ENCODE measurements at regions not wholly inside any gene's neighbourhood (a gene's known extent, or its start where the extent isn't known, plus 50 kb on each side); places are given as distances from the start of the nearest gene placed in this dataset.

DNA sequence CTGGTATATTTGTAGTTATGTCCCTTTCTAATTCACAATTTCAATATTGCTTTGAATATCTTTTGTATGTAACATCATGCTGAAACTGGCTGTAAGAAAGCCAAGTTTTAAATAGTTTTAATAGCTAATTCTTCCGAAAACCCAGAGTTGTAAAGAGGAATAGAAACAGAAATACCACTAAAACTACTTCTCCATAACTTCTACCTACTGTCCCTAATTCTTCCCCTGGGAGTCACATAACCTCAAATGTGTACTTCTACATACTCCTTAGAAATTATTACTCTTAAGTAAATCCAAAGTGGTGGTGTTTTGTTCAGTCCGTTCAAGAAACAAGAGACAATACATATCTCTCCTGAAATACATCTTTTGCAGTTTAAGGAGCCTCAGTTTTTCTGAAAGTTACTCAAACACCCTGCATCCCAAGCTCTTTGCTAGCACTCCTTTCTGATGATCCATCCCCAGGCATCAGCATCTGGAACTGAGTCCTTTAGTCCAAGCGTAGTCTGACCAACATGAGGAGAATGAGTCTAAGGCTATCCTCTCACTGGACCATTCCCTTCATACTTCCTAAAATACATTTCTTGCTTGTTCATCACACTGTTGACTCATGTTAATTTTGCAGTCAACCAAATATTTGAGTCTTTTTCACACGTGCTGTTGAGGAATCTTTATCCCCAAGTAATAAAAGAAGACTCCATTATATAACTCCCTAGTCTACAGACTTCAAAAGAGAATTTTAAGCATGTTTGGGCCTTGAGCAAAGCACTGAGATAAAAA is 214.3 kb upstream of the NUDT4 start:
- DNase-seq = no peak

- no peak for DNase-seq
These were observed 213.4 kb upstream of the NUDT4 start for GRCh38 chr12:93164103-93164880.

- DNase-seq = no peak
These were observed 212.3 kb upstream of the NUDT4 start for GRCh38 chr12:93165384-93165932.

DNA sequence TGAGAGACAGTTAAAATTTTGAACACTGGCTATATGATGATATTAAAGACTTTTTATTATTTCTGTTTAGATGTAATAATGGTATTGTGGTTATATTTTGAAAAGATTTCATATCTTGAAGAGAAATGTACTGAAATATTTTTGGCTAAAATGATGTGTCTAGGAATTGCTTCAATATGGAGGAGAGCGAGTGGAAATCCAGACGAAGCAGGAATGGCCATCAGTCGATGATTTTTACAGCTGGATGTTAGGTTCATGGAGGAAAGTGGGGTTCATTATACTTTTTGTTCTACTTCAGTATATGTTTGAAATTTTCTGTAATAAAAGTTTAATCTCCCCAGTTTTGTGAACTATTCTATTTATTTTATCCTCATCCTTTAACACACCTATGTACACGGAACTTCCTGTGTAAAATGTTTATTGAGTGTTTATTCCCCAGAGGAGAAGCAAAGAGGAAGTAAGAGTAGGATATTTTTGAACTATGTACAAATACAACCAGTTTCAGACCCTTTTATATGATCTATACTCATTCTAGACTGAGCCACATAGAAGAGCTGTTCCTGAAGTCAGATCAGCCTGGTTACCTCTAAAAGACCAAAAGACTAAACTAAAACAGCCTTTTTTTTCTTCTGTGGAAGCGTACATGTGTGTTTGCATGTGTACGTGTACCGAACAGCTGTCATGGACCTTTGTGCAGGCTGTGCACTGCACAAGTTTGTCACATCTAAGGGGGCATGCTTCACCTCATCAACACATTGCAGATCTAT is 211.0 kb upstream of the NUDT4 start:
- no peak for DNase-seq

DNA sequence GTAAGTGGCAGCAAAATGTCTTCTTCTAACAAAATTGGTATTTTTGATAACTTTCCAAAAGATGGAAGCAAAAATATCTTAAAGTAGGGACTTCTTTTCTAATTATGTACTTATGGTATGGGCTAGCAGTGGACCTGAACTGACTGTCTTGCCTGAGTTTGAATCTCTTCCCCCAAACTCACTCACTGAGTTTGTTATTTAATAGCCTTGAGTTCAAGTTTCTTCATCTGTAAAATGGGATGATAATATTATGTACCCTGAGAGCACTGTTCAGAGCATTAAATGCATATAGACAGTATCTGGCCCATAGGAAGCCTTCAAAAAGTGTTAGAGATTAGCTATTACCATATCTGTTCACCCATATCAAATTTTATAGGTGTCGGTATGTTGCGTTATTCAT is 210.4 kb upstream of the NUDT4 start:
- no peak for DNase-seq

DNA sequence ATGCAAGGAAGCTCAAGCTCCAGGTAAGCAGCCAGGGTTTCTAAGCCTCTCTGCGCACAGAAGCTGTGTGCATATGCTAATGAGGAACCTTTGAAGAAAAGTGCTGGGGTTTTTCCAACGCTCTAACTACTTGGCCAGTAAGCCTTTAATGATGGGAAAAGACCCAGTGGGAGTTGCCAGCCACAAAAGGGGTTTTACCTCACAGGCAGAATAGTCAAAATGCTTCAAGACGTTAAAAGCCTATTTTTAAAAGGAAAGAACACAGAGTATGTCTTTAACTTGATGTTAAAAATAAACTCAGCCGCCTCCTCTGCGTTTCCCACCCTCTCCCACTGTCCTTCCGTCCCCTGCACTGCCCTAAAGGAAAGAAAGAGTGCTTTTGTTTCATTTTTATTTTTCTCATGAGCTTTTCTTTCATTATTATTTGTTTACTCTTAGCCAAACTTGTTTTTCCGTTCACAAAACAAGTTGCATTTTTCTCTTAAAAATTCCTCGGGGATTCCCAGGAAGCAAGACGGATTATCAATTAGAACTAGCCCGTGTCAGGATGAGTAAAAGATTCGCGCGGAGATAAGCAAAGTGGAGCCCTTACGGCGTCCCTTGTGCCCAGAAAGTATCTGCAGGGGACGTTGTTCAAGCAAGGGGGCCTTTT is 209.8 kb upstream of the NUDT4 start:
- peak; percentile 42 for DNase-seq

GRCh38 chr12:93168751-93169150 is 209.0 kb upstream of the NUDT4 start:
- DNase-seq = no peak

DNA sequence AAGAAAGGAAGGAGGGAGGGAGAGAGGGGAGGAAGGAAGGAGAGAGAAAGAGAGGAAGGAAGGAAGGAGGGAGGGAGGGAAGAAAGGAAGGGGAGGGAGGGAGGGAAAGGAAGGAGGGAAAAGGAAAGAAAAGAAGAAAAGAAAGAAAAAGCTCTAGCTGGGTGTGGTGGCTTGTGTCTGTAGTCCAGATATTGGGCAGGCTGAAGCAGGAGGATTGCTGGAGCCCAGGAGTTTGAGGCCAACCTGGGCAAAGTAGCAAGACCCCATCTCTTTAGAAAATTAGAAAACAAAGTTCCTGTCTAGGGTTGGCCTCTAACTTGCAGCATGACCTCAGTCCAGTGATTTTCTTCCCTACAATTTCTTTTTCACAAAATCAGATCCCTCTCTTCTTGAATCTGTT is 208.2 kb upstream of the NUDT4 start:
- DNase-seq = no peak

GRCh38 chr12:93170928-93171327 is 206.8 kb upstream of the NUDT4 start:
- DNase-seq = no peak

GRCh38 chr12:93173178-93173957 is 204.4 kb upstream of the NUDT4 start:
- DNase-seq = no peak

DNA sequence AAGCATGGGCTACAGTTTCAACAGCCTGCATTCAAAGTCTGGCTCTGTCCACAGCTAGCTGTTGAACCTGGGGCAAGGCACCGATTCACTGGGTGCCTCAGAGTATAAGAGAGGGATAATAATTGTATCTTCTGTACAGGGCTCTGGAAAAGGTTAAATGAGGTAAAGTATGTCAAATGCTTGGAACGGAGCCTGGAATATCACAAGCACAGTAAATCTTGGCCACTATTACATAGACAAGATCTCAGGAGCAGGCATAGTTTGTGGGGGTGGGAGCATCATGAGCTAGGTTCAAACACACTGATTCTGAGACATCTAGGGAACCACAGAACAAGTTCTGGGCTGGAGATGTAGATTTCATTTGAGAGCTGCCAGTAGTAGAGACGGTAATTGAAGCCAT is 203.7 kb upstream of the NUDT4 start:
- DNase-seq = no peak

DNA sequence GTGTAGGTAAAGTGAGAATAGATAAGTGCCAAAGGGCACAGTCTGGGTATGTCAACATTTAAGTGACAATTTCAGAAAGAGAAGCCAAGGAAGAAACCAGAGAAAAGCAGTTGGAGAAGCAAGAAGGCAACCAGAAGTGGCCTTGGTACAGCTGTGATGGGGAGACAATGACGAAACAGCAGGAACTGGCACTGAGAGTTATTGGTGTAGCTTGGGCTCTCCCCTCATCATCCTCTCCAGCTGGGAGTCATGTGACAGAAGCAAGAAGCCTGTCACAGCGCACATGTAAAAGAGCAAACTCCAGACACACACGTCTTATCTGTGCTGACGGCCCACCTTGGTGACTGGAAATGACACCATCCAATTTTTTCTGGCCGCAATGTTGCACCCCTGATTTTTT is 203.3 kb upstream of the NUDT4 start:
- no peak for DNase-seq

- no peak for DNase-seq
These were observed 201.6 kb upstream of the NUDT4 start for GRCh38 chr12:93176165-93176564.

DNA sequence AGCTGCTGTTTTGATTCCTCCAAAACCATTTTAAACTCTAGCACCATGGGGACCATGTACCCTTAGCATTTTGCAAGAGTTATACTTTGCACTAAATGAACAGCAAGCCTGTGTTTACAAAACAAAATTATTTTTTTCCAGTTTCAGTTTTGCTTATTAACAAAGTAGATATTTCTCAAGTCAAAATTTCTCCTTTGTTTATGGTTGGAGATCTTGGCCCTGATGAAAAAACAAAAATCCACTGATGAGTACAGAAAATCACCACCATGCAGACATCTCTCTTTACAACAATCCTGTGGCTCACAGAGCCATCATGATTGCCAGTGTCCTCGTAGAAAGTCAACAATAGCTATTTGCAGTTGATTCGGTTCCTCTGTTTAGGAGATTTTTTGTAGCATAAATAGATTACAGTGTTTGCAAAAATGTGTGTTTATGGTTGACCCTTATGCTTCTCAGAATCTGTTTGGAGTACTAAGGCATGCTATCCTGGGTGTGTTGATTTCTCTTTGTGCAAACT is 201.1 kb upstream of the NUDT4 start:
- DNase-seq = no peak

GRCh38 chr12:93177208-93178153 is 200.2 kb upstream of the NUDT4 start:
- DNase-seq = no peak

- DNase-seq = no peak
These were observed 199.4 kb upstream of the NUDT4 start for GRCh38 chr12:93178154-93178878.

GRCh38 chr12:93179792-93180191 is 197.9 kb upstream of the NUDT4 start:
- no peak for DNase-seq

- DNase-seq = no peak
These were observed 197.2 kb upstream of the NUDT4 start for GRCh38 chr12:93180566-93180965.

- no peak for DNase-seq
These were observed 196.2 kb upstream of the NUDT4 start for GRCh38 chr12:93181409-93181965.

Measured in activated naive CD4-positive, alpha-beta T cell treated with Interleukin-2 at 50 U/mL for 16 hours (primary cell).